GM19438 (cell line): ENCODE measurements at regions not wholly inside any gene's neighbourhood (a gene's known extent, or its start where the extent isn't known, plus 50 kb on each side); places are given as distances from the start of the nearest gene placed in this dataset.

Source experiments
- ATAC-seq: cut with Tn5 transposase; IDR thresholded peaks from one replicate; pipeline ENCODE4 v1.9.1; 2021; ENCODE audit warnings: low read depth; ENCODE audit not compliant: unreplicated experiment

GRCh38 chr11:115585361-115586024 is 81.3 kb upstream of the CADM1 start:
- no peak for ATAC-seq

- ATAC-seq = no peak
Observed at GRCh38 chr11:115581871-115582639, 77.8 kb upstream of the CADM1 start.

DNA sequence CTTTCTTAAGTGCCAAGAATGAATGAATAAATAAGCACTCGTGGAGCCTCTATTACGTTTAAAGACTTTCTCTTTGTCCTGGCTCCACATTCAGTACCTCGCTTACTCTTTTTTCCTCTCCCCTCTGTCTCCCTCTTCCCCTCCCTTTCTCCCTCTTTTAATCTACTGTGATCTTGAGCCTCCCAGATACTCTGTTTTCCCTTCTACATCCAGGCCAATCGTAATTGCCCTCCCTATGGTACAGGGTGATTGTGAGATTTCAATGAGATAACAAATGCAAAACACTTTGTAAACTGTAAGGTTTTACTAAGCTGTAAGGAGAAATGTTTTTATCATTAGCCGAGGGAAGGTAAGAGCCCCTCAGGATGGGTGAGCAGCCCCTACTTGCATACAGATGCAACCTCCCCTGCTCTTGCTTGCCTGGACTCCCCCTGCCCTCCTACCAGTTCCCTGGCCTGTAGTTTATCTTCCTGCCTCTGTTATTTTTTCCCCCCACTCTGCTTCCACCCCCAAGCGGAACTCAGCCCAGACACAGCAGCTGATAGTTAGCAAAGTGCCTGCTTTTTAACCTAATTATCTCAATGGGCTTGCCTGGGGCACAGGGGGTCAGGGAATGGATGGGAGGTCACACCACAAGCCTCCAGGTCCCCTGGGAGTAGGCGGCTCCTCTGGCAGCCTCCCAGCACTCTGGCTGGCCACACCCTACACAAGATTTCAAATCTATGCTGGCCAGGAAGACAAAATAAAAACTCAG is 76.9 kb upstream of the CADM1 start:
- ATAC-seq = no peak

GRCh38 chr11:115580416-115580815 is 76.2 kb upstream of the CADM1 start:
- ATAC-seq = no peak

DNA sequence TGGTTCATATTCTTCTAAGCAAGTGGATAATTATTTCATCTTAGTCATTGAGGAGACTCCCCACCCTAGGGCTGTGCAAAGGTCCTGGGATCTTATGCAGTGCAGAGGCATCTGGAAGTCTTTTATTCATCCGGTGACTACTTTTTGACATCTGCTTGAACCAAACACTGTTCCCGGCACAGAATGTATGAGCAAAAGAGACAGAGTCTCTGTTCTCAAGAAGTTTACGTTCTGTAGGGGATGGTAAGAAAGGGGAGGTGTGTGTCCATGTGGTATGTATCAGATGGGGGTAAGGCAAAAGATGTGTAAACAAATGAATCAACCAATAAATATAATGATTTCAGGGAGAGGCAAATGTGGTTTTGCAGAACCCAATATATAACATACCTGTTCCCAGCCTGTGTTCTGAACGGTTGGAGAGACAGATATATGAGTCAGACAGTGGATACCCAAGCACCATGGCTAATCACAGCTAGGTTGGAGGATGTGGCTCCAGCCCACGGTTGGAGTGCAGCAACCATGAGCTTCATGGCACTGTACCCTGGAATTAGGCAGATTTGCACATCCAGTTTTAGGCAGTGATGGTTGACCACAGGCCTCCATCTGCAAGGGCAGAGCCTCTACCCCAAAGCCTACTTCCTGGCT is 75.1 kb upstream of the CADM1 start:
- no peak for ATAC-seq

GRCh38 chr11:115578275-115578674 is 74.1 kb upstream of the CADM1 start:
- ATAC-seq = no peak

DNA sequence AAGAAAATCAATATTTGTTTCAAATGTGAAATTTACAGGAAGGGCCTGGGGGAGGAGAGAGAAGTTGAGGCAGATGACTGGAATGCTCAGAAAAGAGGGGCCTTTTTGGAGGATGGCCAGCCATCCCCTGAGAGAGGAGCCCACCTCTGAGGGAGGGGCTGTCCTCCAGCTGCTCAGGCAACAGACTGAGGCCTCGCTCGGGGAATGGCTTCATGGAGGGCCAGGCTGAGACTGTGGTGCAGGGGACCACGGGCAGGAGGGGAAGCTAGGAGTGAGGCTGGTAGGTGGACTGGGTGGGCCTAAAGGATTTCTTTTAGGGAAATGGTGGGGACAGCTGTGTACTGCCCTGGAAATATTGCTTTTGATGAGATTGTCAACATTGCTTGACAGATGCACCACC is 73.5 kb upstream of the CADM1 start:
- ATAC-seq = no peak

- no peak for ATAC-seq
Observed at GRCh38 chr11:115576606-115577380, 72.6 kb upstream of the CADM1 start.

DNA sequence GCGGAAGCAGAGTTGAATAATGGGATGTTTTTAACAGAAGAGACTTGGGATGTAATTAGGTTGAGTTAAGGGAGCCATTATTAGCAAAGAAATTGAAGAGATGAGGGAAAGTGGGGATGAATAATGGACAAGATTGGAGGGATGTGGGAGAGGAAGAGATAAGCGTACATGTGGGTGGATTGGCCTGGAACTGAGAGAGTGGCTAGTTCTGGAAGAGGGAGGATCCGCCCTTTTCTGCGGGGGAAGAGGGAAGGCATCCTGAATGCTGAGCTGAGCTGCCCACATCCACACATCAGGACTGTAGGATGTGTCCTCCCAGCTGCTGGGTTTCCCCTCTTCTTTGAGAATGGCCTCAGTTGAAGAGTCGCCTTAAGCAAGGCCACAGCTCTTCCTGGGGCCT is 68.3 kb upstream of the CADM1 start:
- no peak for ATAC-seq

DNA sequence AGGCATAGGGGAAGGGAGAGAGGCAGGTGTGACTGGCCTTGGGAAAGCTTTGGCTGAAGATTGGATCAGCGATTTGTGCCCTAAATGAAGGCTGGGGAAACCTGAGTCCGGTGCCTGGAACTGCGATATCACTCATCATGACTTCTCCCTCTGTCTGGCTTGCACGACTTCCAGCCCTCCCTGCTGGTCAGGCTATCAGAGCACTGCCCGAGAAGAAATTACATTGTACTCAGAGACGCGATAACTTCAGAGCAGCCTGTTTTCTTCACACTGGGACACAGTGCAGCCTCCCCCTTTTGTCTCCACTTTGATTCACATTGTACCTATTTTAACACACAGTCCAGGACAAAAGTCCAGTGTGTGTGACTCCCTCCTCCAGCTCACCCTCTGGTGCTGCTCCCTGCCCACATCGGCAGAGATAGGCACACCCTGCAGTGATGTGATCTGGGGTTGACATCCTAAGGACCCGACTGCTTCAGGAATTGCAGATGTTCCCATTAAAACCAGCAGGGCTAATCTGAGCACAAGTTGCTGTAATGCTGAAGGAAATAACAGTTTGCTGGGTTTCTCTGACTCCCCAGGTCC is 62.1 kb upstream of the CADM1 start:
- ATAC-seq = no peak

DNA sequence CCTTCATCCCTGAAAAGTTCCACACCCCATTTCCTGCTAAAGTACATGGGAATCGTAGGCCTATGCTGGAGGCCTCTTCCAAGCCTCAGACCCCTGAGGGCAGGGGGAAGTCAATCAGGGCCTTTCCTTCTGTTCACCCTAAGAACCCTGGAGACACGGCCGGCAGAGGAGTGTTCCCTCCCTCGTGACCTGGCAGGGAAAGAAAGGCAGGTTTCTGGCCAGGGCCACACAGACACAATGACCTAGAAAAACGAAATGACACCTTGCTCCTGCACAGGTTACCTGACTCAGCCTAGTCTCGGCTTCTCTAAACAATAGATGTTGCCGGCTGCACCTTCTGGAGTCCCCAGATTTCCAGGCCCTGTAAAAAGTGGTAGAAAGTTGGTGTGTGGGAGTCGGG is 60.6 kb upstream of the CADM1 start:
- ATAC-seq = no peak

DNA sequence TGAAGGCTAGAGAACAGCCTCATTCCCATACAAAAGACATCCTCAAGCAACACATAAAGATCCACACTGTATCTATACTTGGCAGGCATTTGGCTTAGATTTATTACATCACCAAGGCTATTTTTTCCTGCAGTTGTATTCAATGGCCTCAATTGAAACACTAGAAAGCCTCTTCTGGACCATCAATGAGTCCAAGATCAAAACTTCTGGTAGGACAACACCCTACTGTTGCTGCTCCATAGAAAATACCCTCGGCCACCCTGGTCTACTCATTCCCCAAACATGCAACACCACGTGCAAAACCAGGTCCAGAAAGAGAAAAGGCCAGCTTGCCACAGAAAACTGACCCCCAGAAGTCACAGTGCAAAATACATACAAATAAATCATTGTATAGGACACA is 56.9 kb upstream of the CADM1 start:
- ATAC-seq = no peak

DNA sequence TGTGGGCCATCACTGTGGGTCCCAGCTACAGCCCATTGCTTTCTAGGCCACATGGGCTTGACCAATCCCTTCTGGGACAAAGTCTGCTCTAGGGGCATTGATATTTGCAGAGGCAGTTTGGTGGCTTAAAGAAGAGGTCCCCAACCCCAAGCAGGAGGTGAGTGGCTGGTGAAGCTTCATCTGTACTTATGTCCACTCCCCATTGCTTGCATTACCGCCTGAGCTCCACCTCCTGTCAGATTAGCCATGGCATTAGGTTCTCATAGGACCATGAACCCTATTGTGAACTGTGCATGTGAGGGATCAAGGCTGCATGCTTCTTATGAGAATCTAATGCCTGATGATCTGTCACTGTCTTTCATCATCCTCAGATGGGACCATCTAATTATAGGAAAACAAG is 54.4 kb upstream of the CADM1 start:
- ATAC-seq = no peak

GRCh38 chr11:115557681-115558080 is 53.5 kb upstream of the CADM1 start:
- no peak for ATAC-seq

- no peak for ATAC-seq
Observed at GRCh38 chr11:115556984-115557383, 52.8 kb upstream of the CADM1 start.

DNA sequence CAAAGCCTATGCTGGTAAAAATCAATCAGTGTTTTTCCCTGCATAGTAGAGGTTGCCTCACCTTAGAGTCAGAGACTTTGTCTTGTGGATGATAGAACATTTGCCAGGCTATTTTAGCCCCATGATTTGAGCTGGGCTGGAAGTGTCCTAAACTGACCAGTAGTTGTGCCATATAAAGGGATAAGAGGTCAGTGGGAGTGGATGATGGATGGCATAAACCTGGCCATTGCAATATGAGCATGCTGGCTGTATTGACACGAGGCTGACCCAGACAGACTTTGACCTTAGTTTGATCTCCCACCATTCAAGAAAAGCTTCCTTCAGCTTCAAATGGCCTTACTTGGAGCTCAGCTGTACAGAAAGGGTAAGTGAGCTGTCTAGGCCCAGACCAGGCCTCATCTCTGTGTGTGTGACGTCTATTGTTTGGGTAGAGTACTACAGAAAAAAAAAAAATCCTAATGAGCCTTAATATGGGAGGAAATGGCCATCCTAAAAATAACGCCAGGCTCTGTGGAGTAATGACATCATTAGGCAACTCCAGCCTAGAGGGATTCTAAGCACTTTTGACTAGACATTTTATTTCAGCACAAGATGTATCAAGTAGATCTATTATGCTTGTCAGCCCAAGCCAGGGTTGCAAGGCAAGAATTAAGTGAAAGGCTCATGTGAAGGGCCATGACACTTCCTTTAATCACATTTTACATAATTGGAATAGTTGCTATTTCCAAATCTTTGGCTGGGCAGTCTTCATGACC is 51.3 kb upstream of the CADM1 start:
- no peak for ATAC-seq
